Osteocyte (in vitro differentiated cells): ENCODE measurements at regions not wholly inside any gene's neighbourhood (a gene's known extent, or its start where the extent isn't known, plus 50 kb on each side); places are given as distances from the start of the nearest gene placed in this dataset.

Experiments
- DNase-seq: peaks from one replicate; pipeline ENCODE4 v3.0.0; 2021; ENCODE audit warnings: mixed read lengths; ENCODE audit not compliant: unreplicated experiment; ENCODE audit errors: extremely low spot score
- H3K27ac Mint-ChIP-seq: one replicate; pipeline ENCODE4 v1.8.0; 2021; ENCODE audit warnings: mild to moderate bottlenecking, mixed read lengths; ENCODE audit not compliant: unreplicated experiment
- H3K27me3 Mint-ChIP-seq: one replicate; pipeline ENCODE4 v1.8.0; 2021; ENCODE audit warnings: mixed read lengths; ENCODE audit not compliant: unreplicated experiment
- H3K36me3 Mint-ChIP-seq: one replicate; pipeline ENCODE4 v1.8.0; 2021; ENCODE audit warnings: mixed read lengths; ENCODE audit not compliant: unreplicated experiment
- H3K4me1 Mint-ChIP-seq: one replicate; pipeline ENCODE4 v1.8.0; 2021; ENCODE audit warnings: mixed read lengths; ENCODE audit not compliant: unreplicated experiment
- H3K4me3 Mint-ChIP-seq: one replicate; pipeline ENCODE4 v1.8.0; 2021; ENCODE audit warnings: mild to moderate bottlenecking, moderate library complexity, mixed read lengths; ENCODE audit not compliant: unreplicated experiment
- H3K9me3 Mint-ChIP-seq: one replicate; pipeline ENCODE4 v1.8.0; 2021; ENCODE audit warnings: mixed read lengths; ENCODE audit not compliant: unreplicated experiment
- CTCF ChIP-seq: fragments of 200-600 bp; sonication (generic); IDR thresholded peaks from 2 replicates; pipeline ENCODE4 v1.5.0; 2021; ENCODE audit warnings: antibody characterized with exemption, mild to moderate bottlenecking, moderate library complexity

- Mint-ChIP-seq H3K9me3 (no peaks in the 10 kb centered on the region), H3K27me3 (no peaks in the 10 kb centered on the region), H3K4me1 (no peaks in the 10 kb centered on the region), H3K4me3 (no peak overlapping the region), H3K36me3 (no peaks in the 10 kb centered on the region), H3K27ac (no peak overlapping the region)
- TF ChIP-seq CTCF, result no peak
- DNase-seq, result no peak
Observed at GRCh38 chr4:29636961-29637360, 1083.2 kb upstream of the PCDH7 start.

DNA sequence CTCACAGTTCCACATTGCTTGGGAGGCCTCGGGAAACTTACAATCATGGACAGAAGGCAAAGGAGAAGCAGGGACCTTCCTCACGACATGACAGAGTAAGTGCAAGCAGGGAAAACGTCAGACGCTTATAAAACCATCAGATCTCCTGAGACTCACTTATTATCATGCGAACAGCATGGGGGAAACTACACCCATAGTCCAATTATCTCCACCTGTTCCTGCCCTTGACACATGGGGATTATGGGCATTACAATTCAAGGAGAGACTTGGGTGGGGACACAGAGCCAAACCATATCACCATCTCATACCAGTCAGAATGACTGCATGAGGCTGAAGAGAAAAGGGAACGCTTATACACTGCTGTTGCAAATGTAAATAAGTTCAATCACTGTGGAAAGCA lies 1066.9 kb upstream of the PCDH7 start:
- H3K27me3 Mint-ChIP-seq, result no peaks in the 10 kb centered on the region
- no peak for TF ChIP-seq CTCF
- H3K4me1 Mint-ChIP-seq, result peaks cover 23% of the 10 kb centered on the region
- no peaks in the 10 kb centered on the region for H3K9me3 Mint-ChIP-seq
- DNase-seq, result no peak
- no peaks in the 10 kb centered on the region for H3K36me3 Mint-ChIP-seq
- H3K27ac Mint-ChIP-seq, result no peak overlapping the region
- no peak overlapping the region for H3K4me3 Mint-ChIP-seq

DNA sequence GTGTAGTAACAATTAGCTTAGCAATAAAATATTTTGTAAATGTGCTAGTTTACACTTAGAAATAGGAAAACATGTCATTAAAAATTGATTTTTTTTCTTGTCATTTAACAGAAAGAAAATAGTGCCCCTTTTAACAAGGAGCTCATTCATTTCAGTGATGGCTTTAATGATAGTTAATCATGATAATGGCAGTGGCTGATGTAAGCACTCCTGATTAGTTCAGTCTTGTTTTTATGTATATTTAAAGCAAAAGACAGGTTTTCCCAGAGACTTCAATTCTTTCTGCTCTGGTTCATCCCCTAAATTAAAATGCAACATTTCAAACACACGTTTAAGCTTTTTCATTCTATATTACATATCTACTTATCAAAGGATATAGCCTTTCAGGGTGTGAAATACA lies 1039.5 kb upstream of the PCDH7 start:
- TF ChIP-seq CTCF, result no peak
- no peak for DNase-seq
- H3K9me3 Mint-ChIP-seq, result peaks cover 10% of the 10 kb centered on the region
- H3K4me3 Mint-ChIP-seq, result no peak overlapping the region
- no peaks in the 10 kb centered on the region for H3K4me1 Mint-ChIP-seq
- no peaks in the 10 kb centered on the region for H3K36me3 Mint-ChIP-seq
- H3K27me3 Mint-ChIP-seq, result peaks cover 30% of the 10 kb centered on the region
- no peak overlapping the region for H3K27ac Mint-ChIP-seq

DNA sequence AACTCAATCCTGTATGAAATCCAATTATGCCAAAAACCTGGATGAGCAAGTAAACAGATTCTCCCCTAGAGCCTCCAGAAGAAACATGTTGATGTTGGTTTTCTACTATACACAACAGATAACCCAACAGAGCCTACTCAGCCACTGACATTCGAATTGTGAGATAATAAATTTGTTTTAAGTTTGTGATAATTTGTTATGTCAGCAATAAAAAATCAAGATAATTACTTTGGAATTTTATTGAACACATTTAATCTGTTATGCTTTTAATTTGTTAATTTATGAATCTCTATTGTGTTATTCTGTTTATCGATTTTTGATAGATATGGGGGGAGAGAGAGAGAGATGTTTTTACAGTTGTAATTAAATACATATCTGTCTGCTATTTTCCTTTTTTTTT lies 1016.1 kb upstream of the PCDH7 start:
- TF ChIP-seq CTCF, result no peak
- Mint-ChIP-seq H3K4me1 (peaks cover 6% of the 10 kb centered on the region), H3K27ac (no peak overlapping the region), H3K27me3 (no peaks in the 10 kb centered on the region), H3K36me3 (no peaks in the 10 kb centered on the region), H3K9me3 (peaks cover 14% of the 10 kb centered on the region), H3K4me3 (no peak overlapping the region)
- DNase-seq, result no peak

DNA sequence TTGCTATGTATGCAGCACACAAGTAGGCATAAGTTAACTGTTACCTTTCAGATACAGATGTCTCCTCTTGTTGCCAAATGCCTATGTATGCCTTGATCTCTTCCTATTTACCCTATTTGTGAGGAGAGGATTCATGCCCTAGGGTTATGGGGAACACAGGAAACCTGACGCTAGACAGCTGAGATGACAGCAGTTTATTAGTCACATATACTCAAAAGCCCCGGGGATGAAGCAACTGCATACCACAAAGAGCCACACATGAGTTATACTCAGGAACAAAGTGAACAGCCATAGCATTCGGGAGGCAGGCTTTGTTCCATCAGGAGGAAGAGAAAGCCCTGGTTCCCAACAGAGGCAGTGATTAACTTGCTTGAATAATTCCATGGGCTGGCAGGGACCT lies 1011.7 kb upstream of the PCDH7 start:
- H3K27me3 Mint-ChIP-seq, result no peaks in the 10 kb centered on the region
- peaks cover 11% of the 10 kb centered on the region for H3K9me3 Mint-ChIP-seq
- DNase-seq, result no peak
- peaks cover 11% of the 10 kb centered on the region for H3K4me1 Mint-ChIP-seq
- H3K27ac Mint-ChIP-seq, result peak overlapping the region; percentile 24
- no peak overlapping the region for H3K4me3 Mint-ChIP-seq
- no peaks in the 10 kb centered on the region for H3K36me3 Mint-ChIP-seq
- TF ChIP-seq CTCF, result no peak
